ENCODE measurements at regions not wholly inside any gene's neighbourhood (a gene's known extent, or its start where the extent isn't known, plus 50 kb on each side); places are given as distances from the start of the nearest gene placed in this dataset.

- no peak for DNase-seq (ENCODE audit: low spot score)
- ChIA-PET CTCF (no interaction called here), POLR2A (ENCODE audit: low non-redundant PET) (no interaction called here)
- H3K27ac ChIP-seq: no peak overlapping the region
- no peak for TF ChIP-seq CTCF (conservative IDR thresholded peaks at IDR 0.05; ENCODE audit: low read depth)
These were observed 210.6 kb downstream of the DLL1 start for GRCh38 chr6:170080169-170080827.

- TF ChIP-seq CTCF (conservative IDR thresholded peaks at IDR 0.05; ENCODE audit: low read depth): no peak
- ChIA-PET CTCF (interaction anchor here (1.1 kb wide), 1 partner anchor 245 kb away, joined by 4 read pairs; no protein-coding TSS in a partner anchor), POLR2A (ENCODE audit: low non-redundant PET) (no interaction called here)
- no peak overlapping the region for H3K27ac ChIP-seq
- no peak for DNase-seq (ENCODE audit: low spot score)
These were observed 214.3 kb downstream of the DLL1 start for GRCh38 chr6:170076466-170077165.

- H3K27ac ChIP-seq: no peak overlapping the region
- POLR2A ChIA-PET (ENCODE audit: low non-redundant PET): no interaction called here
- DNase-seq (ENCODE audit: low spot score): no peak
- CTCF ChIA-PET: no interaction called here
- no peak for TF ChIP-seq CTCF (conservative IDR thresholded peaks at IDR 0.05; ENCODE audit: low read depth)
These were observed 215.1 kb downstream of the DLL1 start for GRCh38 chr6:170075659-170076223.

GRCh38 chr6:170074907-170075306, 216.0 kb downstream of the DLL1 start:
- TF ChIP-seq CTCF (conservative IDR thresholded peaks at IDR 0.05; ENCODE audit: low read depth): no peak
- ChIA-PET CTCF (no interaction called here), POLR2A (ENCODE audit: low non-redundant PET) (no interaction called here)
- no peak overlapping the region for H3K27ac ChIP-seq
- DNase-seq (ENCODE audit: low spot score): no peak

- no peak overlapping the region for H3K27ac ChIP-seq
- no peak for DNase-seq (ENCODE audit: low spot score)
- no peak for TF ChIP-seq CTCF (conservative IDR thresholded peaks at IDR 0.05; ENCODE audit: low read depth)
- ChIA-PET CTCF (no interaction called here), POLR2A (ENCODE audit: low non-redundant PET) (no interaction called here)
These were observed 216.4 kb downstream of the DLL1 start for GRCh38 chr6:170074435-170074834.

GRCh38 chr6:170073846-170074245, 217.0 kb downstream of the DLL1 start:
- TF ChIP-seq CTCF (conservative IDR thresholded peaks at IDR 0.05; ENCODE audit: low read depth): no peak
- POLR2A ChIA-PET (ENCODE audit: low non-redundant PET): no interaction called here
- CTCF ChIA-PET: no interaction called here
- DNase-seq (ENCODE audit: low spot score): no peak
- no peak overlapping the region for H3K27ac ChIP-seq

Measured in RWPE1 (cell line).